H4 (cell line): ENCODE measurements at regions not wholly inside any gene's neighbourhood (a gene's known extent, or its start where the extent isn't known, plus 50 kb on each side); places are given as distances from the start of the nearest gene placed in this dataset.

Experiments
- DNase-seq: peaks from one replicate; pipeline ENCODE4 v3.0.0-alpha.2; 2015; ENCODE audit warnings: low spot score

- DNase-seq: no peak
Measured at GRCh38 chr14:32022938-32023466, 54.1 kb upstream of the ARHGAP5 start.

- no peak for DNase-seq
Measured at GRCh38 chr14:32023540-32023939, 53.6 kb upstream of the ARHGAP5 start.

GRCh38 chr14:32027255-32027939 lies 49.7 kb upstream of the ARHGAP5 start:
- no peak for DNase-seq
